NCI-H345 (cell line): ENCODE measurements at regions not wholly inside any gene's neighbourhood (a gene's known extent, or its start where the extent isn't known, plus 50 kb on each side); places are given as distances from the start of the nearest gene placed in this dataset.

Experiments used
- DNase-seq: peaks from one replicate; lab custom pipeline; 2025; lab: John Stamatoyannopoulos, UW

DNA sequence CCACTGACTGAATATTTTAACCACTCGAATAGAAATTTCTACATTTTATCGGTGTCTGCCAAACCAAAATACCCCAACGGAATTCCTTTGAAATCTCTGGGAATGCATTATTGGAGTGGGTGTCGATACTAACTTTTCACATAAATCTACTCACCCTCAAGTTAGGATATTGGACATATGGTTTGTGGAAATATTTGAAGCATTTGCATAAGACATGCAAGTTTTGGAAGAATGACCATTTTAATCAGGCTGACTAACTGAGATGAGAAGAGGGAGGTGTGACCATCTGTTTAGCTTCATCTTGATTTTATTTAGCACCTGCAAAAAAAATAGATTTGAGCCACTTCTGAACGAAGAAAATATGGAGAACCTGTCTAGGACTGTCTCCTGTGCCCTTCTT is 61.2 kb downstream of the KLF6 start:
- DNase-seq: no peak

DNA sequence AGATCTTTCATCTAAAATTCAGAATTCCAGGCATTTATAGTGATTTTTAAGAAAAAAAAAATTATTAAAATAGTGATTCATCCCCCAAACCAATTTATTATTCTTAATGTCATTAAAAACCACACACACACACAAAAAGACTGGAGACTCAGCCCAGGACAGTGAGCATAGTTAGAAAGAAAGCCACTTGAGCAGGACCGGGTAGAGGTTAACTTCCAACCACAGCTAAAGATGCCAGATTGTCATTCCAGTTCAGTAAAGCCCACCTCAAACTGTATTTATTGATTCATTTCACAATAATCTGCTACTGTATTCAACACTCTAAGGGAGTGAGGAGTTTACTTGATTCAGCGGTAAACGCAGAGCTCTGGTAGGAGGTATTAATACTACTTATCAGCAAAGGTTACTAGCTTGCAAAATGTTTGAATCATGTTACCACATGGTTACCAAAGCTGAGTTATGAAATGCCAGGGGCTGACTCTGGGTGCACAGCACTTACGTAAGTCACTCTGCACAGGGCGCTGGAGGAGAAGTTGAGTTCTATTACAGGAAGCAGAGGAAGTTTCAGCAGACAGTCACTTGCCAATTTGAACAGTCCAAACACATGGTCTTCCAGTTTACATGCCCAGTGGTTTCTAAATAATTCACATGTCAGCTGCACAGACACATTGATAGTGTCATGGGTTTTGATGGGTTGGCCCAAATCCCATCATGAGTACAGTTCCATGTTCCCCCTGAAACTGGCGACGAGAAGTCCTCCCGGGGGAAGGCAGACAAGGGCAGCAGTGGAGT is 64.6 kb downstream of the KLF6 start:
- no peak for DNase-seq

DNA sequence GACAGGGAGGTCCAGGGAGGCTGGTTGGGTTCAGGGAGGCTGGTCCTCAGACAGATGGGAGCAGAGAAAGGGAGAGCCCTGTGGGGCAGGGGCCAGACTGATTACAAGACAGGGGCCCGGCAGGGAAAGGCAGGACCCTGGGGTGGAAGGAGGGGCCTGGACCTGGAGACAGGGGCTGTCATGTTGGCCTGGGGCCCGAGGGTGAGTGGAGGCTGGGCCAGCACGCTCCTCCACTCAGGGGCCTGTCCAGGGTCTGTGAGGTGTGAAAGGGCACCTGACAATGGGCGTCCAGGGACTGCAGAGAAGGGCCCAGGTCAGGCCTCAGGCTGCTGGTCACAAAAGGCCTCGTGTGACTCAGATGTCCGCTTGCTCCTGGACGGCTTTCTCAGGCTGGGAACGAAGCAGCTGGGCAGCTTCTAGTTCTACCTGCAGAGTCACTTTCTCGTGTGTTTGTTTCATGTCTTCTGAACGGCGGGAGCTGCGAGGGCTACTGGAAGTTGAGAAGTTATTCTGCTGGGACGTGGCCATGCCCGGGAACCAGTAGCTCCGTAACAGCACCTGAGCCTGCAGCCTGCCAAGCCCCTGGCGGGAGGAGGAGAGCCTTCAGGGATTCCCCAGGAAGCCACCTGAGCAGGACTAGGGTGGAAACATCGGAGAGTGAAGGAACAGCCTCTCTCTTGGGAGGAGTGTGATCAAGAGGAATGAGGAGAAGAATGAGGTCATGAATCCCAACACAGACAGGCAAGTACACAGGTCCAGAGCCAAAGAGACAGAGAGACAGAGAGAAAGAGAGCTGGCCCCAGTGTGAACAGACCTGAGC is 65.8 kb downstream of the KLF6 start:
- no peak for DNase-seq

DNA sequence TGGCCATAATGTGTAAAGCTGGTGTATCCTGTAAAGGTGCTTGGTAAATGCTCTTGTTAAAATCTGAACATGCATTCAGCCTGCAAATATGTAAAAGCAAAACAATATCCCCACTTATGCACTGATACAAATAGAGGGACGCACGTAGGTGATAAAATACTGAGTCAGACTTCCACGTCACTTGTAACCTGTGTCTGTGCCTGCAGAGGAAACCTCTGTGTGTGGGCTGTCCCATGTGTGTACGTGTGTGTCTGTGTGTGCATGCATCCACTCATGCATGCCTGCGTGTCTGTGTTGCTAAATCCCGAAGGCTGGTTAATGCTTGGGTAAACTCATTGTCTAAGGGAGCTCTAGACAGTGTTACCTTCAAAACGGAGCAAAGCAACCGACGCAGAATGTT is 68.9 kb downstream of the KLF6 start:
- no peak for DNase-seq

DNA sequence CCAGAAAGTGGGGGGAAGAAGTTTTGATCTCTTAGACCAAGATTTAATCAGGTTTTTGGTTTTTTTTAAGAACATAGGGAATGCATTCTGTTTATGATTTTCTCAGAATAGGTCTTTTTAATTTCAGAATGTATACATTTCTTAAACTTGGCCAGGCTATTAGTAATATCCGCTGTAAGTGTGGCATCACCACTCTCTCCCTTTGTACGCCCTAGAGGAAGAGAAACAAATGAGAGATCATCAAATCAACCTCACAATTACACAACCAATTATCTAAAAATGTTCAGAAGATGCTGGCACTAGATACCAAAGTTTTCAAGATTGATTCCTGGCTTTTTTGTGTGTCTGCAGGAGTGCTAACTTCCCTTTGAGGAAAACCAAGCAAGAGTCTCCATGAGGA is 70.0 kb downstream of the KLF6 start:
- DNase-seq: no peak

DNA sequence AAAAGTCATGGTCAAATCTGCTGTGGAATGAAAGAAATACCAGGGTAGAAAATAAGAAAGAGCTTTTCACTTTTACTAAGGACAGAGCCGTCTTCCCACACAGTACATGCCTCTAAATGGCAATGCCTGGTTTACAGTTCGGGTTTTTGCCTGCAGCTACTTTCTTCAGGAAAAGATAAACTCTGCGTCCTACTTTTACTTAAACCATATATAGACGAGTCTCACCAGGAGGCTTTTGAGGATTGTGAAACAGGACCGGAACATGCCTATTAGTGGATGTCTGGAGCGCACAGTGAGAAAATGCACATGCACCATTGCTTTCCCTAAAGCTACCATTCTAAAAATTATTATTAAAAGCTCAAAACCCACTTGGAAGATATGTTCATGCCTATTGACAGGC is 70.5 kb downstream of the KLF6 start:
- DNase-seq: no peak

DNA sequence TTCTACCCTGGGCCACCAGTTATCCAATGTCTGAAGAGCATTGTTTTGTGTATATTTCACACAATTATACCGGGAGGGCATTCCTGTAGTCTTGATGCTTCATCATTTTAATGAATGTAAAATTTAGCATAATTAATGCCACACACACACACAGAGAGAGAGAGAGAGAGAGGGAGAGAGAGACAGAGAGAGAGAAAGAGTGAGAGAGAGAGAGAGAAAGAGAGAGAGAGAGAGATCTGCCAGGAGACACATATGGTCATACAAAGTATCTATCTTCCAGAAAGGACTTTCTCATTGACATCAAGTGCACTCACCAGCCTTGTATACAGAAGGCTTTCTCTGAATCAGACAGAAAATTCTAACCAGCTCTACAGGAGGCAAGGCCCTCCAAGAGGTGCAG is 72.3 kb downstream of the KLF6 start:
- no peak for DNase-seq

DNA sequence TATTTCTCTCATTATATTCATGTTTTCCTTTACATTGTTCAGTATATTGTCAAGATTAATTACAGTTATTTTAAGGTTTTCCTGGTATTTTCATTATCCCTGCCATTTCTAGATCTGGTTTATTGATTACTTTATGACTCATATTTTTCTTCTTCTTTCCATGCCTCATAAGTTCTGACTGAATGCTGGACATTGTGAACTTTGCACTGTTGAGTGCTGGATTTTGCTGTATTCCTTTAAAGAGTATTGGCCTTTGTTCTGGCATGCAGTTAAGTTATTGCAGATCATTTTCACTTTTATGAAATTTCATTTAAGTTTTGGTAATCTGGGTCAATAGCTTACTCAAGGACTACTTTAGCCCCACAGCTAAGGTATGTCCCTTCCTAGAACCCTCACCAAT is 73.1 kb downstream of the KLF6 start:
- no peak for DNase-seq

DNA sequence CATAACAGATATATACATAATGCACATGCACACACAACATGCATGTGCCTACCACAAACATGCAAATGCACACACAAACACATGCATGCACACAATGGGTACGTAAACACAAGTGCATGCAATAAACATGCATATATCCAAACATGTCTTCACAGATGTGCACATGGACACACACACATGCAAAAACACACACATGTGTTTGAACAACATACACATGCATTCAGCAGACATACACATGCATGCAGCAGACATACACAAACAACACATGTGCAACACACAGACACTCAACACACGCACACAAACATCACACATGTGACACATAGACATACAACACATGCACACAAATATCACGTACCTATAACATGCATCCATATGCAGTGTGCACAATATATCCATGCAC is 74.2 kb downstream of the KLF6 start:
- no peak for DNase-seq

DNA sequence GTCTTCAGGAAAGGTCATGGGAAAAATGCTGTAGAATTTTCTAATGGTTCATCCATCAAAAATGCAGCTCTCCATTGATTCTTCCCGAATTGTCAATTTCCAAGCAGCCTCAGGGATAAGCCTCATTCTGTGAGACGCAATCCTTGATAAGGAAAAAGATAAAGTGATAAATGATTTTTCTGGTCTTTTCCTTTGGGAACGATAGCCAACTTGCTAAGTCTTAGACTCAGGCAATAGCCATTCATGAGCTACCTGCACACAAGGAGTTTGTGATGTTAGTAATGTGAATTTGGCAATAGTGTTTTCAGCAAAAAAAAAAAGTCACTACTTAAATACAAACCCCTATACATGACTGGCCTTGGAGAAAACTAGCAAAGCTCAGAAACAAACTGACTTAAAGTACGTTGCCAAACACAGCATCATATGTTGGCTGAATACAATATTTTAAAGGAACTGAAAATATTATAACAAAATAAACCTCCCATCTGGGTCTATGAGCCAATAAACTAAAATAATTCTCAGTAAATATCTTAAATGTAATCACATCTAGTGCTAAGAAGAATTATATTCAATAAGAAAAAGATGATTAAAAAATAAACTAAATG is 75.5 kb downstream of the KLF6 start:
- DNase-seq: no peak

DNA sequence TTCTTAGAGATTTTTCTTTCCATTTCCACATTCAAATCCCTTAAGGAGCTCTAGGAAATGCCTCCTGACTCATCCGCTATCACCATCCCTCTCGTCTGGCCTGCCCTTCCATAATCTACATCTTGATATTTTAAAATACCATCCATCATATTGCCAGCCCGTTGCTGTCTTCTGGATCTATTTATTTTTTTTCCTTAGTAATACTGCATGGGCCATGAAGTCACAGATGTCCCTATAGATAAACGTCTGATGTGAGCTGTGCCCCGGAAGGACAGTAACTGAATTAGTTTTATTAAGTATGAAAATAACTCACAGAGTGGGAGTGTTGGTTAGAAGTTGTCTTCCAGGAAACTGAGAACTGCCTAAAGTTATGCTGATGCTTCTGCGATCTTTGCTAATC is 76.2 kb downstream of the KLF6 start:
- no peak for DNase-seq

DNA sequence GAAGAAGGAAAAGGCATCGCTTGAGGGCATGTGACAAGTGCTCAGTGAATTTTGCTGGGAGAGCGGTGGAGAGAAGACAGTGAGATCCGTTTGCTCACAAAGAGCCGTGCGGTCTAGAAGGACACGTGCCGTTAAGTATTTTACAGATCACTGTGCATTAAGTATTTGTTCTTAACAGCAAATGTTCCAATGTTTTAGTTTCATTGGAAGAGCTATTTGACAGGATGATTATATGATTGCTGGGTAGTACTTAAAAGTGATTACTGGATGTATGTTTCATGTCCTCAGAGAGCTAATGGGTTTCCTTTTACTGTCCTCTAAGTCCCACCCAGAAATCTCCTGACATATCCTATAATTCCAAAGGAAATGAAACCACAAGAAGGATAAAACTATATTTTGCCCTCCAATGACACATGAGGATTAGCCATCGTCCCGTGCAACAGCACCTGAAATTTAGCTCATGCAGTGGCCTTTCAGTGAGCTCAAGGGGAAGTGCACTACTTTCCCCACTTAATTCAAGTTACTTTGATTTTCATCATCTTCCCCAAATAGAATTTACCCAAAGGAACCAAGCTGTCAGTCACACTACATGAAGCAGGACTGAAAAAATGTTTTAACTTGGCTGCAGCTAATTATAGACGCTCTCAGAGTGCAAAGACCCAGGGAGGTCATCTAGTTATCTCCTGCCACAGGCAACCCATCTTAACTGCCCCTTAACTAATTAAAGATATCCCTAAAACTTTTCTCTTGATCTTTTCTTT is 80.3 kb downstream of the KLF6 start:
- DNase-seq: no peak

DNA sequence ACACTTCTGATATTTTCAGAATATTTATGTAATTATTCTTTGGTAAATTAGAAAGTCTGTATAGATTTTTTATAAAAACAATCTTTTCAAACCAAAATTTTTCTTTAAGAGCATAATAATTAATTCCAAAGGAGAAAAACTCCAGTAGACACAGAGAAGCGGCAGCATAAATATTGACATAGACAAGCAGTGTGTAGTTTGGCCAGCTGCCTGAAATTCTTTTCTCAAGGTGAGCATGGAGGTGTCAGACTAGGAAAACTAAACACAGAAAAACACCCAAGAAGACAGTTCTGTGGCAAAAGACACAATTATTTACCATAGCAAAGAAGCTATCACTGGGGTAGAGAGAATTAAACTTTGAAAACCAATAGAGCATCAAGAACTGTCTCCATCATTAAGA is 82.4 kb downstream of the KLF6 start:
- DNase-seq: peak; percentile 17

DNA sequence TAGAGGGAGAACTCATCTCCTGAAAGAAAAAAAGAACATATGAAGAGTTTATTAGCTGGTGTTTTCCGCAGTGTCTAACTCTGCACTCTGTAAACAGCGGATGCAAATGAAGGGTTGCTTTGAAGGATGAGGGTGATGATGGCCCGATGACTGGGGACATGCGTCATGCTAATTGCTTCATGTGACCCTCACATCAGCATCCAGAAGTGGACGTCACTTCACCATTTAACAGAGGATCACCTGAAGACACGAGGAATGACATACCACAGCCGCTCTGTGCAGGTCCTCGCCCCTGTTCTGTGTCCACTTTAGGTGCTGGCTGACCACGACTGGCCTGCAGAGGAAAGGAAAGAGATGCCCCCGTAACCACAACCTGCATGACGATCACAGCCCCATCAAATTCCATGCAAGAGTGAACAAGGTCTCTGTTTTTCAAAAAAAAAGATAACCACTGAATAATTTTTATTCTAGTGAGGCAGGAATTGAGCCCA is 82.9 kb downstream of the KLF6 start:
- DNase-seq: no peak

DNA sequence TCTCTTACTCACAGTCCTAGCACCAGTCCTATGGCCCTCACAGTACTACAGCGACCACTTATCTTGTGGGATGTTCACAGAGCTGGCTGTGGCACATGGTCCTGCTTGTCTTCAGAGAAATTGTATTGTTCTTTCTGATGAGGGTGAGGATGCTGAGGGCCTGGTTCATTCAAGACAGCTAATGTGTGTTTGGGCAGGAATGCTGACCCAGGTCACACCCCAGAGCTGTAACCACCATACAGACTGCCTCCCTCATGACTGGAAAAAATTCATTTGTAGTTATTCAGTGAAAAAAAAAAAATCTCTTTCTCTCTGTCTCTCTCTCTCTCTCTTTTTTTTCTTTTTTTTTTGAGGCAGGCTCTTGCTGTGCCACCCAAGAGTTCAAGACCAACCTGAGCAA is 83.5 kb downstream of the KLF6 start:
- DNase-seq: no peak

DNA sequence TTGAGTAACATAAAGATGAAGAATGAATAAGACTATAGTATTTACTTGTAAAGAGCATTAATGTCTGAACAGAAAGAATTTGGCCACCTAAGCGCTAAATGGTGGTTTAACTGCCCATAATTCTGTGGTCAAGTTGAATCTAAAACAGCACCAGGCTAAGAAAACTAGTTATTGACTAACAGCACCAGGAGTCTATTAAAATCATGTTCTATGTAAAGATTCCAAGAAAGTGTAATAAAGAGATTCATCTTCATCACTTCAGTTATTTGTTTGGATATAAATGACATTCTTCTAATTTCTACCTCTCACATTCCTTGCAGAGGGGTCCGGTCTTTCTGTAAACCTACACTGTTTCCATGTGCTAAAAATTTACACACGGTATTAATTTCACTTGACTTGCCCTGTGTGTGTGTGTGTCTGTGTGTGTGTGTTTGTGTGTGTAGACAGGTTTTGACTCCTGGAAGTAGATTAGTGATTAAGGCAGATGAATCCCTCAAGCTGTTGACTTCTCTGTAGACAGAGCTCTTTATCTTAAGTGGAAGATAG is 84.4 kb downstream of the KLF6 start:
- DNase-seq: no peak

DNA sequence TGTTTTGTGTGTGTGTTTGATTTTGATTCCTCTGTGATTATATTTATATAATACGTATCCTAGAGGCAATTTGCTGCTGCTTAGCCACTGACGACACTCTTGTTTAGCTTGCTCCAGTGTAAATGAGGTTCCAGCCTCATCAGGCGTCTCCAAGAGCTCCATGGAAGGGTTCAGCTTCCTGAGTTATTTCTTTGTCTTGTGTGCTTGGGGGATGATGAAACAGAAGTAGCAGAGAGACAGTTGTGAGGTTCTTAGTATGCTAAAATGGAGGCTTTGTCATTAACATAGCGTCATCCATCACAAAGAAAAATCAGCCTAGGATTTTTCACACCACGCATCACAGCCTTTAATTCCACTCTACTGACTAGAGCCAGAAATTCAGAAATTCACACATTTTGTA is 85.1 kb downstream of the KLF6 start:
- DNase-seq: no peak

DNA sequence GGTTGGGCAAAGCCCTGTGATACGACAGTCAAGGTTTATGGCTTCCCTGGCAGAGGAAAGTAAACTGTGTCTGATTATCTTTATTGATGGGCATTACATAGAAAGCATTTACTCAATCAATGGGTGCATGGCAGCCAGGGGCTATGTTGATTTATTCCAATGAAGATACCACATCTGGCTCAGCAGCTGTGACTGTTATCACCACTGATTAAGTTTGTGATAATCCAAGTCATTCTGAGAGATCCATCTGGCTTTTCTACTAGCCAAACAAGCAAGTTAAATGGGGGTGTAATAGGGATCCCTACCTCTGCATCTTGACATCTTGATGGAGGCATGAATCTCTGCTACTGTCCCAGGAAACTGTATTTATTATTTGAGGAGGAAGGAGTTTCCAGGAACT is 86.7 kb downstream of the KLF6 start:
- DNase-seq: no peak

DNA sequence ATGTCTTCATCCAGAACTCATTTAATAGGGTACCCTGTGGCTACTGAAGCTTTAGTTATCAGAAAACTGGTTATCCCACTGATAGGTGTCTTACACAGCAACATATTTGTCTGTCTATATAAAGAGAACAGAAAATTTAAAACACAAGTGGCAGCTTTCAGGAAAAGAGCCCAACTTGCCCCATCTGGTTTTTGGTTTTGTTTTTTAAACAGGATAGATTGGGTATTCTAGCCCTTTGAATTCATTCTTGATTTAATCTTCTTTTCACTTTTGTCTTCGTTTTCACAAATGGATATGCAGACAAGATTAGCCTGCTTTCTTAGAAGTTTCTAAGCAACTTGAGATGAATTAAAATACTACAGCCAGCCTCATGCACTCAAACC is 91.3 kb downstream of the KLF6 start:
- DNase-seq: no peak

DNA sequence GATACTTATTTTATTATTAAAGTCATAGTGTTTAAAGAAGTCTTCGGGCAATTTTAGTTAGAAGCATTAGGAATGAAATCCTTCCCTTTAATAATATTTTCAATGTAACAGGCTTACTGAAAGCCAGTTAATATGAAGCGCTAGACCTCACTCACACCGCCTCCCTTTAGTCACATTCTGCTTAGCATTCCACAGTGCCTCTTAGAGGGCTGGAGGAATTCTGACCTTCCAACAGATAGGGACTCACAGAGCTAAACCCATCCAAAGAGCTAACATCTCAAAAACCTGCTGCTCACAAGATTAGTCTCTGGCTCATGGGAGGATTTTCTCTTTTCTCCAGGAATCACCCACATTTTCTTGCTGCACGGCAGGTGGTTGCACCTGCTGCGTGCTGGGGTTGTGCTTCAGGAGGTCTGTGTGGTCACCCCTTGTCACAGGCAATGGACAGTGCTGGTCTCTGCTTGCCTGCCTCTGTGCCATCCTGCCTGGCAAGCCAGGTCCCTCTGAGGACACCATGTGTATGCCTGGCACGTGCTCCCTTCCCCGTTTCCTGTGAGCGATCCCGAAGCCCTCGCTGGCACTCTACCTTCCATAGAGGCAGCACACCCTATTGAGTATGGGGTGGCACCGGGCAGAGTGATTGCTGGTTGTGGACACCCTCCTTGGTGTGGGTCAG is 91.8 kb downstream of the KLF6 start:
- DNase-seq: no peak

DNA sequence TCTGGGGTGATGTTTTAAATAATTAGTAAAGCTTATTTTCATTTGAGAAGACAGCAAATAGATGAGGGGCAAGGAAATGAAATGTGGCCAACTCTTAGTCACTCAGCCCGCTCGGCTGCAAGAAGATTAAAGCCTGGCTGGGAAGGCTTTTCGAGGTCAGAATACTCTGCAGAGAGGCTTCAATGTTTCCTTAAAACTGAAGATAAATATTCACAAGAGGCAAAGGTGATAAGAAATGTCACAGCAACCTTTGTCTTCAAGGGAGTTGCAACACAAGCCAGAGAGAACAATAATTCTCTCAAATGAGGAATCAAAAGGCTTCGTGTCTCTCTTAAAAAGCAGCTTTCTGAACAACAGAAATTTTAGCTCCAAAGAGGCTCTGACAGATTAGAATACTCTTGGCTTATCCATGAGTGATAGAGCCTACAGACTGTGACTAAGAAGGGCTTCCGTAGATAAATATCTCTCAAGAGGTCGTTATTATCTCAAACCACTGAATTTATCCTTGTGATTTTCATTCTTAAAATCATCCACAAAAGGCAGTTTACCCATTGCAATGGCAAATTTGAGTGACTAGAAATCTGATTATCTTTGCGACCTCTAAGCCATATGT is 92.5 kb downstream of the KLF6 start:
- no peak for DNase-seq
